ENCODE measurements at regions not wholly inside any gene's neighbourhood (a gene's known extent, or its start where the extent isn't known, plus 50 kb on each side); places are given as distances from the start of the nearest gene placed in this dataset.

DNA sequence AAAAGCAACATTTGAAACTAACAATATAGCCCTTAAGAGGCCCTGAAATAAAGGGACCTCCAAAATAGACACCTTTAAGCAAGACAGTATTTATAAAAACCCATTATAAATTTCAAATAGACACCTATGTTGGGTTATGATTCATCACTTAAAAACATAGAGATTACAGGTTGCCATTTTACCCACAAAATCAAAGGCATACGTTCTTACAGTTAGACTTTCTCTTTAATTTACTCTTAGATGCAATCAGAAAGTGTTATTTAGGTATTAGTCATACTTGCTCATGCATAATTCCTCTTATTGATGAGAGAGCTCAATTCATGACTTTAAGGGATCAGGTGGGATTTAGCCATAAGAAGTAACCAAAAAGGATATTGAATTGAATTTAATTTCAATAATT lies 51.5 kb upstream of the TMEM200A start:
- no peak for DNase-seq

DNA sequence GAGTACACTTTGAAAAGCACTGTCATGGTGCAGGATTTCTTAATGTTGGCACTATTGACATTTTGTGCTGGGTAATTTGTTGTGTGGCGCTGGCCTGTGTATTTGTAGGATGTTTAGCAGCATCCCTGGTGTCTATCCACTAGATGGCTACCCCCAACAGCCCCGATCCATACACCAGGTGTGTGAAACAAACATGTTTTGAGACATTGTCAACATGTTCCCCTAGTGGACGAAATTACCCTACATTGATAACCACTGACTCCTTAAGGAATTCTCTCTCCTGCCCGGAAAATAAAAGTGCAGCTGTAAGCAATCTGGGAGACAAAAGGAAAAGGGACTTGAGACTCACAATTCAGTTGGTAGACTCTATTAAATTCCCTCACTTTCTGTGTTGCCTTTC lies 52.6 kb upstream of the TMEM200A start:
- no peak for DNase-seq

DNA sequence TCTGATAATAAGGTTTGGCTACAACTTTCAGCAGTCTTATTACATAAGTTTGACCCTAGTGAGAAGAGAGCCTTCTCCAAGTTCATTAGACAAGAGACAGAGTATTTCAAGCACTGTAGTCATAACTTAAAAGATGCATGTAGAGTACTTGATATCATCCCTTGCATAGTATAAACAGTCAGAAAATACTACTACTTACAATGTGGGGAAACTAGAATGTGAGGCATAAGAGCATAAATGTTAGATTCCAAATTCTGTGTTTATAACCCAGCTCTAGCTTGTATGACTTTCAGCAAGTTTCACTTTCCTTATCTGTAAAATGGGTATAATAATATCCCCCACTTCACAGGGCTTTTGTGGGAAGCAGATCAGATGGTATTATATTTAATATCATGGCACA lies 56.8 kb upstream of the TMEM200A start:
- no peak for DNase-seq

DNA sequence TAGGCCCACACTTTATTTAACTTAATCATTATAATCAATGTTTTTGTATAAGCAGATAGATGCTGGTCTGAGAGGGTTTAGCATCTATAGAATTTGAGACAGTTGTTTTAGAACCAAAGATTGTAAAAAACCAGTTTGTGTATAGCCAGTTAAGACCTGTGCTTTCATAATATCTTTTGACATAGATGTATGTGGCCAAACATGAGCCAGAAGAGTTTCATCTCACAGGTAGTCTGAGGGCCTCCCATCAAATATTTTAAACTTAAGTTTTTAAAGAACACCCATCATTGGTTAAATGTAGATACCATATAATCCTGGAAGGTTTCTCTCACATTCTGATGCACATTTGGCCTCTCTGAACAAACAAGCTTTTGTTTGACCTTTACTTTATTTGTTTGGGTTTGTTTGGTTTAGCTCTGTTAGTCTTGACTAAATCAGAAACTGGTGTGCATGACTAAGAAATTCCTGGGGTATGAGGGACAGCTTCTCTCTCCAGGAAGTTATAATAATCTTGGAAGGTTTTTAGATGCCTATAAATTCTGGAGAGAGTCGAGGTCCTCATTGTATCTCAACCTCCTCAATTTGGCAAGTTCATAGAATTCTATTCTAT lies 58.0 kb upstream of the TMEM200A start:
- DNase-seq, result no peak

DNA sequence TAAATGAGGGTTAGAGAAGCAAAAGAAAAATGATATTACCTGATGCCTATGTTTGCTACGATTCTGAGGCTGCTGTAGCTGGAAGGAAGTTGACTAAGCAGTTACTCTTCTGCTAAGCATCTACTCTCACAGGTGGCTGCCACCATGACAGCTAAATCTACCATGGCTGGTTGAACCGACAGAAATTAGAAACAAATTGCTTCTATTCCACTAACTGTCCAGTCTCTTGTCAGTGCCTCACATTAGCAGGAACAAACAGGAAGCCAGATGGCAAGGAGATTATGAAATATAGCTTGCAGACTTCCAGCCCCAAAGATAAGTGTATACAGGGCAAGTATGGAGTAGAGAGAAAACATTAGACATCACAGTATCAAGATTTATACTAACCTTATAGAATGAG lies 59.4 kb upstream of the TMEM200A start:
- DNase-seq, result no peak

DNA sequence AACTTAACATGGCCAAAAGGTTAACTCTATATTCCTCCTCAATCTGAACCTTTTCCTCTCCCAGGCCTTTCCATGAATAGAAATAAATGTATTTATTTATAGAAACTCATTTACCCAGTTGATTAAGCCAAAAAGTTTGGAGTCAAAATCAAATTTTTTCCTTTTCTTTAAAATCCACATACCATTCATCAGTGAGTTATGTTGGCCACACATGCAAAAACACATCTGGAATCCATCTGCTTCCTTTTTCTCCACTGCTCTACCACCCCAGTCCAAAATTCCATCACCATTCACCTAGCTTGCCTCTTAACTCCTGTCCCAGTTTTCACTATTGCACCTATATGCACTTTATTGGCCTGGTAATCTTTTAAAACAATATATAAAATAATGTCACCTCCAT lies 62.4 kb upstream of the TMEM200A start:
- DNase-seq, result no peak

DNA sequence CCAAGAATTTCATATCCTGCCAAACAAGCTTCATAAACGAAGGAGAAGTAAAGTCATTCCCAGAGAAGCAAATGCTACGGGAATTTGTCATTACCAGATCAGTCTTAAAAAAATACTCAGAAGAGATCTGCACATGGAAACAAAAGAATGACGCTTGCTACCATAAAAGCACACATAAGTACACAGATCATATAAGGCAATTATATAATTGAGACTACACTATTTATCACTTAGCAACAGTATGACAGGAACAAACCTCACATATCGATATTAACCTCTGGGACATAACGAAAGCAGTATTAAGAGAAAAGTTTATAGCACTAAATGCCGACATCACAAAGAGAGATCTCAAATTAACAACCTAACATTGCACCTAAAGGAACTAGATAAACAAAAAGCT lies 67.6 kb upstream of the TMEM200A start:
- DNase-seq, result no peak

DNA sequence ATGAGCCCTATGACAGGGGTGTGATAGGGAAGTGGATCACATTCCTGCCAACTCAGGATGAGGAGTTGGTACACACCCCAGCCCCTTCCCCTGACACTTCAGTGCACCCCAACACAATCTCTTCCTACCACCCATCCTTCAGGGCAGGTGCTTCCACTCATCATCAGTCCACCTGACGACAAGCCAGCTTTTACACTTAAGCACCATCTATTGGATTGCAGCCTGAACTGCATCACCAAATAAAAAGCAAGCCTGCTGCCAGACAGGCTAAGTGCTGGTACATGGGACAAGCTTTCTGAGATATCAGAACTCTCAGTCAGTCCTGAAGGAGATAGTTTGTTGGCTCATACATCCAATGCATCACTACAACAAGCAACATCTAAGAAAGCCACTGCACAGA lies 69.0 kb upstream of the TMEM200A start:
- DNase-seq, result no peak

DNA sequence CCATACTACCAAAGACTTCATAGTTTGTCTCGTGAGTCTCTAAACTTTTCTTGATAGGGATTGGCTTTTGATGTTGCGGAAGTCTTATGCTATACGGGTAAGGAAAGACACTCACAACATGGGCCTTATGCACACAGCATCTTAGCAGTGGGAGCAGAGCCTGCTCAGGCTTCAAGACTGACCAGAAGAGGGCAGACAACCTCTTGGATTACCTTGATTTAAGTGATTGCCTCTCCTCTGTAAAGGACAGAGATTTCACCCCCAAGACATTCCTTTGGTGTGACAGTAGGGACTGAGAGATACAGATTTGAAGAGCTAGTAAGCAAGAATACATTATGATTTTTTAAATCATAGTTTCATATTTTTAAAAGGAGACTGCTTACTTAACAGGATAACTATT lies 71.0 kb upstream of the SAMD3 start:
- peak; percentile 44 for DNase-seq

DNA sequence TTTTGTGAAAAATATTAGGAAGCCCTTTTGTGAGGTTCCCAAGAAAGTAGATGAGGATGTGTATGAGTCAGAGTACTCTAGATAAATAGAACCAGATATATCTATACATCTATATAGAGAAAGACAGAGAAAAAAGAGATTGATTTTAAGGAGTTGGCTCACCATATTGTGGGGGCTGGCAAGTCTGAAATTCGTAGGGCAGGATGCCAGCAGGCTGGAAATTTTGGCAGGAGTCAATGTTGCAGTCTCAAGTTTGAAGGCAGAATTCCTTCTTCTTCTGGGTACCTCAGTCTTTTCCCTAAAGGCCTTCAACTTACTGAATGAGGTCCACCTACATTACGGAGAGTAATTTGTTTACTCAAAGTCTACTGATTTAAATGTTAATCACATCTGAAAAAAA lies 65.3 kb upstream of the SAMD3 start:
- no peak for DNase-seq

DNA sequence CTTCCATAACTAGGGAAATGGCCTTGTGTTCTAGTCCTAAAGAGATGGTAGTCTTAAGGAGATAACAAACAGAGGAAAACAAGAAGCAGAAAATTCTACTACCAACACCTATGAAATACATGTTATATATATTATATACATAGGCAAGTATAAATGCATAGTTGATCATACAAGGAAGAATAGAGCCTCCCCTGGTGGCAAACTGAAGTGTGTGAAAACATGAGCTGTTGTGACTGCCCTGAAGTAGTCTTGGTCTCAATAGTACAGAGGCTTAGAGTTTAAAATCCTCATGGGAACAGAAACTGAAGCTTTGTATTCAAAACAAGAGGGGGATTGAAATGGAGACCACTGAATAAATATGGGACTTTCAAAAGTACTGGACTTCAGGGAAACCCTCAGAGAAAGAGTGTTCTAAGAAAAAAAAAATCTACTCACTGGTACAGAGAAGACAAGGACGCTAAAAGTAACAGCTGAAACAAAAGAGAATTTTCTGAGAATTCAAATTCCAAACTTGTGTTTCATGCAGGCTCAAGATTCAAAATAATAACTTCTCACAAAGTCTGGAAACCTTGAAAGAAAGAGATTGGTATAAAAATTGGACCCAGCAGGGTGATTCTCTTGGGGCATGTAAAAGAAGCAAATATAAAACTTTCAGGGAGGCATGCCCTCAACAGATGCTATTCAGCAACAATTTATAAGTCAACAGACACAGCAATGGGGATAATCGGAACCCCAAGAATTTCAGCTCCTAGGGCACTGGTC lies 59.7 kb upstream of the SAMD3 start:
- DNase-seq, result peak; percentile 52

DNA sequence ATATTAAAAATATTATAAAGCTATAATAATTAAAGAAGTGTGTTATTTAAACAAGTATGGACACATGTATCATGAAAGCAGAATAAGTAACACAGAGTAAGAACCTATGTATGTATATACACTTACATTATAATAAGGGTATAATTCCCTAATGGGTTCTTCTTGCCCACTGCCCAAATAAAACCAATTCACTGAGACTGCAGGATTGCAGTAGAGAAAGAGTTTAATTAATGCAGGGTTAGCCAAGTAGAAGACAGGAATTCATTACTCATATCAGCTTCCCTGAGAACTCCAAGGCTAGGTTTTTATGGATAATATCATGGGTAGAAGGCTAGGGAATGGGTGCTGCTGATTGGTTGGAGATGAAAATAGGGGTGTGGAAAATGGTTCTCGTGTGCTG lies 53.8 kb upstream of the SAMD3 start:
- no peak for DNase-seq

DNA sequence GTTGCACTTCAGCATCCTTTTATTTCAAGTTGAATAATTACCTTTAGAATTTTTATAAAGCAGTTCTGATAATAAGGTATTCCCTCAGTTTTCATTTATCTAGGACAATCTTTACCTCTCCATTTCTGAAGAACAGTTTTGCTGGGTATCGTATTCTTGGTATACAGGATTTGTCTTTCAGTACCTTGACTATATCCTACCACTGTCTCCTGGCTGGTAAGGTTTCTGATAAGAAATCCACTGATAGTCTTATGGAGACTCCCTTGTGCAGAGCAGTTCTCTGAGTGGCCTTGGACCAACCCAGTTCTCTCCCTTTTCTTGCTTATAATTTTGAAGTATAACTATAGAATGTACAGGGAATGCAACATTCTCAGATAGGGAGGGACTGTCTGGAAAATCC lies 51.3 kb upstream of the SAMD3 start:
- no peak for DNase-seq

Data from CD4-positive, alpha-beta T cell treated with Interleukin-6 for 4 hours (primary cell).